Spleen (tissue), 11 donors: ENCODE measurements at regions not wholly inside any gene's neighbourhood (a gene's known extent, or its start where the extent isn't known, plus 50 kb on each side); places are given as distances from the start of the nearest gene placed in this dataset.

Experiments used
- DNase-seq: peaks from one replicate; pipeline ENCODE4 v3.0.0-alpha.2; 2020
- H3K27ac ChIP-seq, 8 donors: fragments of 200-600 bp; sonication (generic) in 7 of 8; 1 replicate in 4 of 8; 2 replicates in 4 of 8; pipeline versions ENCODE4 v1.5.0 to v1.8.0; 2016 to 2021; ENCODE audit warnings: inconsistent platforms in 4 of 8, mild to moderate bottlenecking in 4 of 8, moderate library complexity in 1 of 8
- H3K27me3 ChIP-seq, 7 donors: fragments of 200-600 bp; sonication (generic) in 6 of 7; replicated peaks in 1 of 7; 1 replicate in 4 of 7; 2 replicates in 3 of 7; pipeline versions ENCODE4 v1.5.0 to v1.8.0; 2016 to 2021; ENCODE audit warnings: inconsistent platforms in 3 of 7, mild to moderate bottlenecking in 1 of 7
- H3K36me3 ChIP-seq, 6 donors: fragments of 200-600 bp; sonication (generic) in 5 of 6; 1 replicate in 4 of 6; 2 replicates in 2 of 6; pipeline versions ENCODE4 v1.5.0 to v1.8.0; 2016 to 2021; ENCODE audit warnings: inconsistent platforms in 2 of 6
- H3K4me1 ChIP-seq, 6 donors: fragments of 200-600 bp; sonication (generic) in 5 of 6; 1 replicate in 3 of 6; 2 replicates in 3 of 6; pipeline versions ENCODE4 v1.5.0 to v1.8.0; 2016 to 2021; ENCODE audit warnings: inconsistent platforms in 3 of 6
- H3K4me3 ChIP-seq, 8 donors: fragments of 200-600 bp; sonication (generic) in 7 of 8; 1 replicate in 4 of 8; 2 replicates in 4 of 8; pipeline versions ENCODE4 v1.5.0 to v1.8.0; 2016 to 2021; ENCODE audit warnings: inconsistent platforms in 4 of 8, mild to moderate bottlenecking in 4 of 8, moderate library complexity in 2 of 8
- H3K9me3 ChIP-seq, 8 donors: fragments of 200-600 bp; sonication (generic) in 7 of 8; 1 replicate in 4 of 8; 2 replicates in 4 of 8; pipeline versions ENCODE4 v1.5.0 to v1.8.0; 2016 to 2021; ENCODE audit warnings: inconsistent platforms in 4 of 8
- POLR2A ChIP-seq, 3 donors: fragments of 450-650 bp; IDR thresholded peaks; one replicate each; pipeline ENCODE4 v1.5.1; 2017; ENCODE audit warnings: antibody characterized with exemption in 3 of 3, mild to moderate bottlenecking in 1 of 3
- POLR2AphosphoS5 ChIP-seq, 3 donors: sonication (generic); formaldehyde crosslinking; IDR thresholded peaks; one replicate each; pipeline ENCODE4 v1.5.1; 2017; ENCODE audit warnings: antibody characterized with exemption in 3 of 3
- WGBS, 5 donors: extraction: QIAGEN DNeasy Blood & Tissue Kit in 3 of 5; methylation state at CpG; one replicate each; pipeline versions ENCODE4 v1.1.5 to v1.1.7; 2013 to 2018; 5-methylcytosine and 5-hydroxymethylcytosine counted together
- intact Hi-C: fragments of 100-400 bp; cut with DNase I; formaldehyde crosslinking; loops from one replicate; pipeline ENCODE4 v1.15.0; 2023; ENCODE audit warnings: low total_unique reads
- TF ChIP-seq, protein P1 (sequence below), 11 experiments: fragments of 200-600 bp in 7 of 11; fragments of 450-650 bp in 4 of 11; sonication (generic) in 4 of 11; IDR thresholded peaks in 8 of 11; conservative IDR thresholded peaks in 3 of 11; 1 replicate in 7 of 11; 2 replicates in 4 of 11; pipeline versions ENCODE4 v1.4.0 to v1.8.0; 2016 to 2021; ENCODE audit warnings: antibody characterized with exemption in 11 of 11, inconsistent platforms in 4 of 11, mild to moderate bottlenecking in 1 of 11
- donor health status: healthy with polysubstance abuse.
- donor health status: DM: no; HTN: no; CAD: no; lungs with moderate emphysema.
- donor health status: DM: no; HTN: no; CAD: no.
- donor health status: Bipolar disorder and iron deficiency.
- donor health status: healthy.
- donor health status: DM: no; HTN: no; CAD: no.
- donor health status: DM: yes; HTN: yes; CAD: no.

DNA sequence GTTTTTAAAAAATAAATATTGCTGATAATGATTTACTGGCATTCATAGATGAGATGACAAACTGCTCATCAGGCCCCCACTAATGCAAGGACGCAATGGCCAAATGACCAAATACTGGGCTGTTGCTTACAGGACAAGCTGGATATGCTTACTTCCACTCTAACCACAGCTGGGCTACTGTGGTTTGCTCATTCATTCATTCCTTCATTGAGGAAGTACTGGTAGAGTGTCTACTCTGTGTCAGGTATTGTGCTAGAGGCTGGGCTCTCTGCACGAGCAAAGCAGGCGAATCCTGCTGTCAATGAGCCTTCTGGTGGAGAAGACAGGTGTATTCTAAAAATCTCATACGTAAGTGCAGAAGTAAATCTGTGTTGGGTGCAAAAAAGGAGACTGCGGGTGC is 113.3 kb upstream of the SLC38A2 start:
- intact Hi-C loops = no loop called here
- no peak overlapping the region for H3K4me3 ChIP-seq
- no peaks in the 10 kb centered on the region for H3K27me3 ChIP-seq
- peaks cover 0 to 41% (median 24%) of the 10 kb centered on the region in 6 donors for H3K4me1 ChIP-seq
- no peak overlapping the region for H3K27ac ChIP-seq
- no peaks in the 10 kb centered on the region for H3K9me3 ChIP-seq
- no peak for TF ChIP-seq POLR2AphosphoS5 (IDR thresholded peaks at IDR 0.05)
- TF ChIP-seq POLR2A (IDR thresholded peaks at IDR 0.05) = no peak
- TF ChIP-seq, protein P1, sequence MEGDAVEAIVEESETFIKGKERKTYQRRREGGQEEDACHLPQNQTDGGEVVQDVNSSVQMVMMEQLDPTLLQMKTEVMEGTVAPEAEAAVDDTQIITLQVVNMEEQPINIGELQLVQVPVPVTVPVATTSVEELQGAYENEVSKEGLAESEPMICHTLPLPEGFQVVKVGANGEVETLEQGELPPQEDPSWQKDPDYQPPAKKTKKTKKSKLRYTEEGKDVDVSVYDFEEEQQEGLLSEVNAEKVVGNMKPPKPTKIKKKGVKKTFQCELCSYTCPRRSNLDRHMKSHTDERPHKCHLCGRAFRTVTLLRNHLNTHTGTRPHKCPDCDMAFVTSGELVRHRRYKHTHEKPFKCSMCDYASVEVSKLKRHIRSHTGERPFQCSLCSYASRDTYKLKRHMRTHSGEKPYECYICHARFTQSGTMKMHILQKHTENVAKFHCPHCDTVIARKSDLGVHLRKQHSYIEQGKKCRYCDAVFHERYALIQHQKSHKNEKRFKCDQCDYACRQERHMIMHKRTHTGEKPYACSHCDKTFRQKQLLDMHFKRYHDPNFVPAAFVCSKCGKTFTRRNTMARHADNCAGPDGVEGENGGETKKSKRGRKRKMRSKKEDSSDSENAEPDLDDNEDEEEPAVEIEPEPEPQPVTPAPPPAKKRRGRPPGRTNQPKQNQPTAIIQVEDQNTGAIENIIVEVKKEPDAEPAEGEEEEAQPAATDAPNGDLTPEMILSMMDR (IDR thresholded peaks at IDR 0.05 in 8 of 11, conservative IDR thresholded peaks at IDR 0.05 in 3 of 11) = no peak
- H3K36me3 ChIP-seq = no peaks in the 10 kb centered on the region
- 89 to 94% (median 91%) methylated on average over 5 of the region's 5 CpGs for WGBS, 5 donors
- no peak for DNase-seq

DNA sequence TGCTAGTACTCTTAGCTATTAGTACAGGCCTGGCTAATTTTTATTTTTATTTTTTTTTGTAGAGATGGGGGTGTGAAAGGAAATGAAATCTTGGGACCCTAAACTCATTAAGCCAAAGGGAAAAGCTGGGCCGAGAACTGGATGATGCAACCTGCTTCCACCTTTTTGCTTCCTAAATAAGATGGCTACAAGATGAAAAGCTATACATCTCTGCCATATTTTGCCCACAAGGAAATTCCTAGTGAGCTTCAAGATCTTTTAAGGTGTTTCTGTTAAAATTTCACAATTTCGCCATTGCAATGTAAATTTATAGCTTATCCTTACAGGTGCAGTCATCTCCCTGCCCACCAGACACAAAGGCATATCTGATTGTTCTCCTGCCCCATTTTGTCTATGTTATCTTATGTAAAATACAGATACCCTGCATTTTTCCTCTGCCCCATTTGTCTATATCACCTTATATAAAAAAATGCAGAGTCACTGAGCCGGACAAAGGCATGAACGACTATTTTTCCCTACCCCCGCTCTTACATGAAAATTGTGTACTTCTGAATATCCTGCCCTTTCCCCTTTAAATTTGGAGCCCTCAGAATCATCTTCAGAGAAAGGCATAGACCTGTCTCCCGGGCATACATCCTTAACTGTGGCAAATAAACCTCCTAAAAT is 112.0 kb upstream of the SLC38A2 start:
- no peaks in the 10 kb centered on the region for H3K27me3 ChIP-seq
- DNase-seq = no peak
- no peaks in the 10 kb centered on the region for H3K36me3 ChIP-seq
- no peak overlapping the region for H3K27ac ChIP-seq
- TF ChIP-seq, protein P1 (IDR thresholded peaks at IDR 0.05 in 8 of 11, conservative IDR thresholded peaks at IDR 0.05 in 3 of 11) = no peak
- TF ChIP-seq POLR2A (IDR thresholded peaks at IDR 0.05) = no peak
- no peak for TF ChIP-seq POLR2AphosphoS5 (IDR thresholded peaks at IDR 0.05)
- intact Hi-C loops = no loop called here
- WGBS, 5 donors = 77 to 92% (median 87%) methylated on average over 6 of the region's 6 CpGs
- H3K4me3 ChIP-seq = no peak overlapping the region
- H3K4me1 ChIP-seq = peaks cover 0 to 41% (median 20%) of the 10 kb centered on the region in 6 donors
- no peaks in the 10 kb centered on the region for H3K9me3 ChIP-seq

DNA sequence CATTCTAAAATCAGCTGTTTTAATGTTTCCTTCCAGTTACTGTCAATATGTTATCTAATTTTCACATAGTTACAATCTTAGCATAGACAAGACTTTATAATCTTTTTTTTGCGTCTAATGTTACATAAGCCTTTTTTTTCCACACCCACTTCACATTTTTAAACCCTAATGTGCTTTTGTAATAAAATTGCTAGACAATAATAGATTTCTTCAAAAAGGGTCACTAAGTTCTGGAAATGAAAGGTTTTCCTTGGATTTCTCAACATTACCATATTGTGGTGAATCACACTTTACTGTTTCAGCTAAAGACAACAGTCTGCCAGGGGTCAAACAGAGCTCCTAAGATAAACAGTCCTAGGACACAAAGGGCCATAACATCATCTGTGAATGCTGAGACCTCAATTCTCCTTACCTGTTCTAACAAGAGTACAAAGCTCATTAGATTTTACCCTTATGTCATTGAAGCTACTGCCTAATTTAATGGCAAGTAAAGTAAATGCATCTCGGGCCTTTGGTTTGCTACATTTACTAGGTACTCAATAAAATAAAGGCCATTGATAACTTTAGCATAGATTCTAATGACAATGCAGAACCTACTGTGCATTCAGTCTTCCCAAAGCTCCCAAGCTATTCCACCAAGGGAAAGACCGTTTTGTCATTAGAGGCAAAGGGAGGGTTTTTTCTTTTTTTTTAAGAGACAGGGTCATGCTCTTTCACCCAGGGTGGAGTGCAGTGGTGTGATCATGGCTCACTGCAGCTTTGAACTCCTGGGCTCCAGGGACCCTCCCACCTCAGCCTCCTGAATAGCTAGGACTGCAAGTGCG is 111.2 kb upstream of the SLC38A2 start:
- Histone ChIP-seq H3K4me1 (peaks cover 0 to 41% (median 20%) of the 10 kb centered on the region in 6 donors), H3K36me3 (no peaks in the 10 kb centered on the region), H3K9me3 (no peaks in the 10 kb centered on the region), H3K4me3 (no peak overlapping the region), H3K27ac (peak overlapping the region in 1 of 8 donors; percentile 49), H3K27me3 (no peaks in the 10 kb centered on the region)
- DNase-seq = no peak
- intact Hi-C loops = no loop called here
- TF ChIP-seq, protein P1 (IDR thresholded peaks at IDR 0.05 in 8 of 11, conservative IDR thresholded peaks at IDR 0.05 in 3 of 11) = no peak
- TF ChIP-seq POLR2A (IDR thresholded peaks at IDR 0.05) = no peak
- TF ChIP-seq POLR2AphosphoS5 (IDR thresholded peaks at IDR 0.05) = no peak
- 72 to 86% (median 77%) methylated on average over 4 of the region's 4 CpGs for WGBS, 5 donors

DNA sequence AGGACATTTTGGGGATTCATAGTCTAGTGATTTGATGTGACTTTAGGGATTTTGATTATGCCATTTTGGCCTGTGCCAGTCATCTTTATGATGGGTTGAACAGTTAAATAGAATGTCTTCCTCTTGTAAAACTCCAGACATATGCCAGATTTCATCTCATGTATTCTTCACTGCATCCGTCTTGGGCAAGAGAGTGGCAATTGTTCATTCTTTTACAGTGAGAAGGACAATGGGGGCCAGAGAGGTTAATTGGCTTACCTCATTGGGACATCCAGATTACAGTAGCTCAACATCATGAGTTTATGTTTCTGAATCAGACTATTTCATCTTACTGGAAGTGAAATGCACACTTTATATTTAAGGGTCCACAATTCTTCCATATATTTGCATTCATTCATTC is 108.2 kb upstream of the SLC38A2 start:
- intact Hi-C loops = no loop called here
- Histone ChIP-seq H3K4me3 (no peak overlapping the region), H3K36me3 (no peaks in the 10 kb centered on the region), H3K4me1 (peaks cover 0 to 15% (median 5%) of the 10 kb centered on the region in 6 donors), H3K27ac (no peak overlapping the region), H3K27me3 (no peaks in the 10 kb centered on the region), H3K9me3 (no peaks in the 10 kb centered on the region)
- no peak for DNase-seq
- TF ChIP-seq, protein P1 (IDR thresholded peaks at IDR 0.05 in 8 of 11, conservative IDR thresholded peaks at IDR 0.05 in 3 of 11) = no peak
- no peak for TF ChIP-seq POLR2AphosphoS5 (IDR thresholded peaks at IDR 0.05)
- no peak for TF ChIP-seq POLR2A (IDR thresholded peaks at IDR 0.05)
- WGBS, 5 donors = 78 to 91% (median 90%) methylated on average over 1 of the region's 1 CpG
